ENCODE measurements at regions not wholly inside any gene's neighbourhood (a gene's known extent, or its start where the extent isn't known, plus 50 kb on each side); places are given as distances from the start of the nearest gene placed in this dataset.

DNA sequence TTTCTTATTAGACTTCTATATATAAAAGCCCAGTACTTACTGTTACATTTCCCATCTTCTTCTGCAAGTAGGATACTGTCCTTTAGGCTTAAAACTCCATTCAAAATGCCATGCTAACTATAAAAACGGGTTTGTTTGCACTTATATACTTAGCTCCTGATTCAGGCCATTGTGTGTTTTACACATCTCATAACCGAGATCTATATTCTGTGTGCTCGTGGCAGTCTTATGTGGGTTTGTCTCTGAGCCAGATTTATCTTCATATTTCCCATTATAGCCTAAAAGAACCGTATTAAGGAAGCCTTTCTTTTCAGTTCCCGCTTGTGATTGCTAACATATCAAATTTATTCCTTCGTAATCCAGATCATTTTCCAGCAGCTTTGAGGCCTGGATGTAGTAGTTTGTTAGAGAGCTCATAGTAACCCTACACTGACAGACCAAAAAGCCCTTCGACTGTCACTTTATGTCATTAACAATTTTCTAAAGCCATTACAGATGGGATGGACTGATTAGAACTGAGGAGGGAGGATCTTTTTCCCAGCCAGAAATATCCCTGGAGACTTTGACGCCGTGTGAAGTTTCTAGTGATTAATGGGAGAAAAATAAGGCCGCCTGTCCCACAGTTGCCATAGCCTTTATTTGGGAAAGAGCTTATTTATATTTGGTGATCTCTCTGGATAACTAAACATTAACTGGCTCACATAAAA is 508.5 kb downstream of the FOXG1 start:
- Histone ChIP-seq H3K27ac (no peak overlapping the region), H3K4me3 (no peak overlapping the region), H3K27me3 (ENCODE audit: insufficient read depth in 3 of 3, low read length in 2 of 3) (no peaks in the 10 kb centered on the region), H3K36me3 (ENCODE audit: insufficient read depth in 1 of 2, low read depth in 1 of 2) (no peaks in the 10 kb centered on the region), H3K9me3 (no peaks in the 10 kb centered on the region), H3K4me1 (no peaks in the 10 kb centered on the region)
- intact Hi-C loops (cut with DNase I), result no loop called here
- no peak for DNase-seq
- ATAC-seq, result no peak
- TF ChIP-seq, protein P1, sequence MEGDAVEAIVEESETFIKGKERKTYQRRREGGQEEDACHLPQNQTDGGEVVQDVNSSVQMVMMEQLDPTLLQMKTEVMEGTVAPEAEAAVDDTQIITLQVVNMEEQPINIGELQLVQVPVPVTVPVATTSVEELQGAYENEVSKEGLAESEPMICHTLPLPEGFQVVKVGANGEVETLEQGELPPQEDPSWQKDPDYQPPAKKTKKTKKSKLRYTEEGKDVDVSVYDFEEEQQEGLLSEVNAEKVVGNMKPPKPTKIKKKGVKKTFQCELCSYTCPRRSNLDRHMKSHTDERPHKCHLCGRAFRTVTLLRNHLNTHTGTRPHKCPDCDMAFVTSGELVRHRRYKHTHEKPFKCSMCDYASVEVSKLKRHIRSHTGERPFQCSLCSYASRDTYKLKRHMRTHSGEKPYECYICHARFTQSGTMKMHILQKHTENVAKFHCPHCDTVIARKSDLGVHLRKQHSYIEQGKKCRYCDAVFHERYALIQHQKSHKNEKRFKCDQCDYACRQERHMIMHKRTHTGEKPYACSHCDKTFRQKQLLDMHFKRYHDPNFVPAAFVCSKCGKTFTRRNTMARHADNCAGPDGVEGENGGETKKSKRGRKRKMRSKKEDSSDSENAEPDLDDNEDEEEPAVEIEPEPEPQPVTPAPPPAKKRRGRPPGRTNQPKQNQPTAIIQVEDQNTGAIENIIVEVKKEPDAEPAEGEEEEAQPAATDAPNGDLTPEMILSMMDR (IDR thresholded peaks at IDR 0.05), result no peak
- WGBS, 3 donors, result 22 to 29% (median 26%) methylated on average over 10 of the region's 10 CpGs

DNA sequence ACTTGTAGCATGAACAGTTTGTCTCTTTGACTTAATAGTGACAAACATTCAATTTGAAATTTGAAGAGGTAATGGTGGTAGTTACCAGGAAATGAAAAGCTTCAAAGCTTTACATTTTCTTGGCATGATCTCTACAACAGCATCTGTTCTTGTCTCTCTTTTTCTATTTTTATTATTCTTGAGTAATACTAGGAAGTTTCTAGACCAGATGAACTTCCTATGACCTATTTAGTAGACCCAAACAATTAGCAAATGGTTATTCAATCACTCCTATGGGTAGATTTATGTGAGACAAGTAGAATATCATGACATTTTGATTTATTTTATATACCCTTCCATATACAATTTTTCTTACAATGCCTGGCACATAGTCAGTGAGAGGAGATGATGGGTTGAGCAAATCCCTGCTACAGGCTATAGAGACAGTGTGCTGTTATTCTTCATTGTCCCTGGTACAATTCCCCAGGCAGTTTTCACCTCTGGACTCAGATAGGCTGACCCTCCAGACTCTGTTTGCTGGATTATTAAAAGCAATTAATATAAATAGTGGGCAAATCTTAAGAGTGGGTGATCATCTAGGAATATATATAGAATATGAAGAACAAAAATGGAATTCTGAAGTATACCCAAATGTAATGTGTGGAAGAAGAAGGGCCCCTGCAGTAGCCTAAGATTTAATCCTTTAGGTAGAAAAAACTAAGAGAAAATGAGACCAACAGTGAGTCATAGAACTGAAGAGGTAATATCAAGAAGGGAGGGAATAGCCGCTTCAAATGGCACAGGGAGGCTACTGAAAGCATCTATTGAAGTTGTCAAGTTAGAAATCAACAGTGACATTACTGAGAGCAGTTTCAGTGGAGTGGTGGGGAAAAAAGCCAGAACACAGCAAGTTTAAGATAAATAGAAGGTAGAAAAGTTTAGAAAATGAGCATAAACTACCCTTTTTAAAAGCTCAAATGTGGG is 512.0 kb downstream of the FOXG1 start:
- DNase-seq (no peak), ATAC-seq (no peak)
- Histone ChIP-seq H3K9me3 (no peaks in the 10 kb centered on the region), H3K27ac (no peak overlapping the region), H3K4me1 (no peaks in the 10 kb centered on the region), H3K27me3 (ENCODE audit: insufficient read depth in 3 of 3, low read length in 2 of 3) (no peaks in the 10 kb centered on the region), H3K36me3 (ENCODE audit: insufficient read depth in 1 of 2, low read depth in 1 of 2) (no peaks in the 10 kb centered on the region), H3K4me3 (no peak overlapping the region)
- TF ChIP-seq, protein P1 (IDR thresholded peaks at IDR 0.05), result no peak
- WGBS, 3 donors, result 75 to 90% (median 82%) methylated on average over 1 of the region's 1 CpG
- intact Hi-C loops (cut with DNase I), result no loop called here

DNA sequence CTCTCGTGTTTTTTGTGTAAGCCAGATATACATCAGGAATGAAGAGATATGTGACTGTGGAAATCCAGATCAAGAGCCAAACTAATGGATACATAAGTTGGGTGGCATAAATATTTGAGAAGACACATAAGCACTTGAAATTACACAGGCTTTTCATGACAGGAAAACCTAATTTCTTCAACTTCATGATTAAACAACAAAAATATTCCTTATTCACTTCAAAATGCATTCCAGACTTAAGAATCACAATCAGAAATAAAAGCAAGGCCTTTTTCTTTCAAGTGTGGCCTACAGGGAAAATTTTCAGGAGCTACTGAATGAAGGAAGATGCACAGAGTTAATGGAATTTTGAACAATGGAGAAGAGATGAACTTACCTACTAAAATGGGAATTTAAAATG is 515.6 kb downstream of the FOXG1 start:
- TF ChIP-seq, protein P1 (IDR thresholded peaks at IDR 0.05), result no peak
- intact Hi-C loops (cut with DNase I), result no loop called here

DNA sequence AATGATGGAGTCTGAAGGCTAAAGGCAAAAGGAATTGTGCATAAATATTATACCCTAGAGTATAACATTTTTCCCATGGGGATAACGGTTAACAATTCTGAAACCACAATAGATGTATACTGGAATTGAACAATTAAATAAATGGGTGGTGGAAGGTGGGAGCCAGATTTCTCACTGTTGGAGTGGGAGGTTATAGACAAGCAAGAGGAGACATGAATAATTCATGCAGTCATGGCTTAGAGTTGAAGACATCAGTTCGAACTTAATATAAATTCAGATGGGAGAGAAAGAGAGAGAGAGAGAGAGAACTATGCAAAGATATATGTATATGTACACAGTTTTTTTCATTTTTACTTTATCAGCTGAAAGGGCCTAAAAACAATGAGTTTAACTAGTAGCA is 523.9 kb downstream of the FOXG1 start:
- H3K36me3 ChIP-seq (ENCODE audit: insufficient read depth in 1 of 2, low read depth in 1 of 2), result no peaks in the 10 kb centered on the region
- no peaks in the 10 kb centered on the region for H3K27me3 ChIP-seq (ENCODE audit: insufficient read depth in 3 of 3, low read length in 2 of 3)
- TF ChIP-seq, protein P1 (IDR thresholded peaks at IDR 0.05), result no peak
- intact Hi-C loops (cut with DNase I), result no loop called here
- ATAC-seq (no peak), DNase-seq (no peak)
- H3K27ac ChIP-seq, result no peak overlapping the region
- 75 to 82% (median 80%) methylated on average over 2 of the region's 2 CpGs for WGBS, 3 donors
- no peaks in the 10 kb centered on the region for H3K9me3 ChIP-seq
- H3K4me3 ChIP-seq, result no peak overlapping the region
- H3K4me1 ChIP-seq, result no peaks in the 10 kb centered on the region

More for the DNA sequence above, 515.6 kb downstream of the FOXG1 start:
- DNase-seq (no peak), ATAC-seq (no peak)
- WGBS, 3 donors, result 20 to 35% (median 23%) methylated on average over 1 of the region's 1 CpG
- H3K27me3 ChIP-seq (ENCODE audit: insufficient read depth in 3 of 3, low read length in 2 of 3), result no peaks in the 10 kb centered on the region
- no peak overlapping the region for H3K27ac ChIP-seq
- H3K36me3 ChIP-seq (ENCODE audit: insufficient read depth in 1 of 2, low read depth in 1 of 2), result no peaks in the 10 kb centered on the region
- no peaks in the 10 kb centered on the region for H3K4me1 ChIP-seq
- H3K9me3 ChIP-seq, result no peaks in the 10 kb centered on the region
- no peak overlapping the region for H3K4me3 ChIP-seq

Measured in psoas muscle (tissue), 7 donors.